HFF-Myc (cell line): ENCODE measurements at regions not wholly inside any gene's neighbourhood (a gene's known extent, or its start where the extent isn't known, plus 50 kb on each side); places are given as distances from the start of the nearest gene placed in this dataset.

Source experiments
- DNase-seq: peaks from one replicate; pipeline ENCODE4 v3.0.0-alpha.2; 2011; ENCODE audit warnings: low read depth; ENCODE audit errors: extremely low read depth
- H3K4me3 ChIP-seq: replicated peaks from 2 replicates; pipeline ENCODE4 v1.5.1; 2011; ENCODE audit warnings: low read depth, mild to moderate bottlenecking, control low read depth, low read length
- TF ChIP-seq, protein P1 (sequence below): IDR thresholded peaks from 2 replicates; pipeline ENCODE4 v1.5.1; 2012; ENCODE audit warnings: mild to moderate bottlenecking, low read depth, low read length, control low read depth; ENCODE audit errors: missing control alignments

DNA sequence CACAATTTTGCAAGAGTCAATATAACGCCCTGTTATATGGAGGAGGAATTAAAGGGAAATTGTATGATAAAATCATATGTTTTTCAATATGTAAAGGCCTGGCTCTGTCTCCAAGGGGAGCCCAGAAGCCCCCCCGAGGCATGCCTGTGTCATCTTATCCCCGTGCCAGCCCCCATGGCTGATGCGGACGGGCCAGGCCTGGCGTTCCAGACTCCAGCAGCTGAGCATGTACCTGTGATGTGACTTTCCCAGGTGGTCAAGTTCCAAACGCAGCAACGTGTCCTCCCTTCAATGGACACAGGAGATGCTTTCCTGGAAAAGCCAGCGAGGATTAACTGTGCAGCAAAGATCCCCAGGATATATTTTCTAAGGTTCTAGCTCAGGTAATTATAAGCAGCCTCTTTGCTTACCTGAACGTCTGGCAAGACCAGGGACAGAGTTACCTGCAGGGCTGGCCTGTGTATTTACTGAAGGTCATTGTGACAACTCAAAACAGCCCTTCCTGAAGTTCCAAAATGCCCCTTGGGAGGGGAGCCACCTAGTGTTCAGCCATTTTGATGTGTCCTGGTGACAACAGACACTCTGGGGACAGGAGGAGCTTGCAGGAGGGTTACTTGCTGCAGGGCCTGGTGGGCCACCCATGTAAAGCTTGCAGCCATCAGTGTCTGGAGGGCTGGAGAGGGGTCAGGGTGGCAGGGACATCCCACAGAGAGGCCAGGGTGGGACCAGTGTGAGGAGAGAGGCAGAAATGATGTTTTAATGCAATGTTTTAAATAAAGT lies 53.3 kb upstream of the RNU6ATAC start:
- no peak overlapping the region for H3K4me3 ChIP-seq
- DNase-seq, result no peak
- TF ChIP-seq, protein P1, sequence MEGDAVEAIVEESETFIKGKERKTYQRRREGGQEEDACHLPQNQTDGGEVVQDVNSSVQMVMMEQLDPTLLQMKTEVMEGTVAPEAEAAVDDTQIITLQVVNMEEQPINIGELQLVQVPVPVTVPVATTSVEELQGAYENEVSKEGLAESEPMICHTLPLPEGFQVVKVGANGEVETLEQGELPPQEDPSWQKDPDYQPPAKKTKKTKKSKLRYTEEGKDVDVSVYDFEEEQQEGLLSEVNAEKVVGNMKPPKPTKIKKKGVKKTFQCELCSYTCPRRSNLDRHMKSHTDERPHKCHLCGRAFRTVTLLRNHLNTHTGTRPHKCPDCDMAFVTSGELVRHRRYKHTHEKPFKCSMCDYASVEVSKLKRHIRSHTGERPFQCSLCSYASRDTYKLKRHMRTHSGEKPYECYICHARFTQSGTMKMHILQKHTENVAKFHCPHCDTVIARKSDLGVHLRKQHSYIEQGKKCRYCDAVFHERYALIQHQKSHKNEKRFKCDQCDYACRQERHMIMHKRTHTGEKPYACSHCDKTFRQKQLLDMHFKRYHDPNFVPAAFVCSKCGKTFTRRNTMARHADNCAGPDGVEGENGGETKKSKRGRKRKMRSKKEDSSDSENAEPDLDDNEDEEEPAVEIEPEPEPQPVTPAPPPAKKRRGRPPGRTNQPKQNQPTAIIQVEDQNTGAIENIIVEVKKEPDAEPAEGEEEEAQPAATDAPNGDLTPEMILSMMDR, result peak; percentile 14

DNA sequence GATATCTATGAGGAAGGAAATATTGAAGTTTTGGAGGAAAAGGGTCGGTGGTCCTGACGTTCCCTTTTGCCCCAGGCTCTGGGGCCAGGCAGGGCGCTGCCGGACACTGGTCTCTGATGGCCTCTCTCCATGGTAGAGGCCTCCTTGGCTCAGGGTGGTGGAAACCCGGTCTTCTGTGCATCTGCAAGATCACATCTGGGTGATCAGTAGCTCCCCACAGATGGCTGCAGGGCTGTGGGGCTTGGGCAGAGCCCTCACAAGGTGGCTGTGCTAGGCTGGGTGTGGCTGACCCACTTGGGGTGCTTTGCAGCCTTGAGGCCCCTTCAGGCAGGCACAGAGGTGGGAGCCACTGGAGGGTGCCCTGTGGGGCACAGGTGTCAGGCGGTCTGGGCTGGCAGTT lies 53.9 kb upstream of the RNU6ATAC start:
- no peak for DNase-seq
- H3K4me3 ChIP-seq, result no peak overlapping the region
- TF ChIP-seq, protein P1, result no peak

DNA sequence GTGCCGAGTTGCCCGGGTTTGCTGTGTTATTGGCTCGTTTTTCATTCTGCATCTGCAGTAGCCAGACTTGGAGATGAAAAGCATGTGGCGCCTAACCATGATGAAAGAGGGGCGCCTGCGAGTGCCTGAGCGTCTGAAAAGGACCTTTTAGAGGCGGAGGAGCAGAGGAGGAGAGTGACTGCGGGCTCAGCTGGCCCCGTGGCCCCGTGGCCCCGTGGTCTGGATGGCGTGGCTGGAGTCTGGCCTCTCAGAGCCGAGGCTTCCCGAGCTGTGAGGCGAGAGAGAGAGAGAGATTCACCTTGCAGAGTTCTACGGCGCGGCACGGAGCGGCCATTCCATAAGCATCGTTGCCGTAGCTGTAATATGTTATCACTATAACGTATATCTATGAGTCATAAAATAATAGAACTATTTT lies 55.3 kb upstream of the RNU6ATAC start:
- TF ChIP-seq, protein P1, result no peak
- no peak overlapping the region for H3K4me3 ChIP-seq
- no peak for DNase-seq

DNA sequence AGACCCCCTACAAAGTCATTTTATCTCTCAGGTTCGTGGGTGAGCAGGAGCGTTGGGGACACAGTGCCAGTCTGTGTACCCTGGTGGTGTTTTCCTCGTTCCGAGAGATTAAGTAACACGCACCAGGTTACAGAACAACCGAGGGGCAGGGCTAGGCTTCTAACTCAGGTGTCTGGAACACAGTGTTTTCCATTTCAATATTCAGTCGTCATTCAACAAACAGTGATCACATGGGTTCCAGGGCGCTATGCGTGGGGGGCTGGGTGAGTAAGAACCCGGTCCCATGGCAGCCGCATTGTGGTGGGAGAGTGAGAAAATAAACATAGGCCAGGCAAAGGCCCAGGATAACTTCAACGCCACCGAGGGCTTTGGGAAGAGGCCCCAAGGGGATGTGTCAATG lies 55.9 kb upstream of the RNU6ATAC start:
- no peak for DNase-seq
- TF ChIP-seq, protein P1, result no peak
- H3K4me3 ChIP-seq, result no peak overlapping the region

DNA sequence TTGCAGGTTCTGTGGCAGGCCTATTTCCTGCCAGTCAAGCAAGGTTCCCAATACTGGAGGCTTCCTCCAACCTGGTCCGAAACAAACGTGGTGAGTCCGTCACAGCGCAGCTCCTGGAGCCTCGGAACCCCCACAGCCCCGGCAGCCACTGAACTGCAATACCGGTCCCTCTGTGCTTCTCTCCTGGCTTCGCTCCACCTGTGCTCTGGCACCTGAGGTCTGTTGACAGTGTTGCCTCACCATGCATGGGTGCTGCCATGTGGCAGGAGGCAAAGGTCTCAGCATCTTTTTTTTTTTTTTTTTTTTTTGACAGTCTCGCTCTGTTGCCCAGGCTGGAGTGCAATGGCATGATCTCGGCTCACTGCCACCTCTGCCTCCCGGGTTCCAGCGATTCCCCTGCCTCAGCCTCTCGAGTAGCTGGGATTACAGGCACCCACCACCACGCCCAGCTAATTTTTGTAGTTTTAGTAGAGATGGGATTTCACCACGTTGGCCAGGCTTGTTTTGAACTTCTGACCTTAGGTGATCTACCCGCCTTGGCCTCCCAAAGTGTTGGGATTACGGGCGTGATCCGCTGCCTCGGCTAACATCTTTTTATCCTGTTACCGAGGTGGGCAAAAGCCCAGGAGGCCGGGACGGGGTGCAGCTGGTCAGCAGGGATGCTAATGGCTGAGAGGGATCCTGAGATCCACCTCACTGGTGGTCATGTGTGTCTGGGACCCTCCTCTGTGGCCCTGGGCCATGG lies 57.1 kb upstream of the RNU6ATAC start:
- no peak overlapping the region for H3K4me3 ChIP-seq
- no peak for DNase-seq
- TF ChIP-seq, protein P1, result no peak

DNA sequence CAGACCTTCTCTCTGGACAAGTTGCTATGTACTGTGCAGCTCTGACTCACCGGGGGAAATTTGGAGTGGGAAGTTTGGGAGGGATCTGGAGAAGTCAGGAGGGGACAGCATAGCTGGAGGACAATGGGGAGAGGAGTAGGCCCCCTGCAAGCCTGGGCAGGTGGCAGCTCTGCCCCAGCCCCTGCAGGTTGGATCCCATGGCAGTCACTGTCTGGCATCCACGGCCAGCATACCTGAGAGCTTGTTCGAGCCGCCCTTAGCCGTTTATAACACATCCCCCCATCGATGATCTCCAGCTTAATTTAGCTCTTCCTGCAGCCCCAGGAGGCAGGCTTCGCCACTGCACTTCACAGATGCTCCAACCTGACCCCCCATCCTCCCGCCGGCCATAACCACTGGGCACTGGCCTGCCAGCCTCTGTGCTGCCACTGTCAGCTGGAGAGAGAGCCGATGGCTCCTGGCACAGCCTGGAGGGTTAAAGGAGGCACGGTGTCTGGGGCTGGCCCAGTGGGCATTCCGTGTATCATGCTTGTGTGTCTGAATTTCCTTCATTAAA lies 57.7 kb upstream of the RNU6ATAC start:
- no peak for DNase-seq
- TF ChIP-seq, protein P1, result no peak
- H3K4me3 ChIP-seq, result no peak overlapping the region
